ENCODE measurements at regions not wholly inside any gene's neighbourhood (a gene's known extent, or its start where the extent isn't known, plus 50 kb on each side); places are given as distances from the start of the nearest gene placed in this dataset.
"Not testable (repeated sequence)": the region's sequence is repeated elsewhere in the genome, so short reads cannot be mapped to it uniquely, and the experiment has no call there.

DNA sequence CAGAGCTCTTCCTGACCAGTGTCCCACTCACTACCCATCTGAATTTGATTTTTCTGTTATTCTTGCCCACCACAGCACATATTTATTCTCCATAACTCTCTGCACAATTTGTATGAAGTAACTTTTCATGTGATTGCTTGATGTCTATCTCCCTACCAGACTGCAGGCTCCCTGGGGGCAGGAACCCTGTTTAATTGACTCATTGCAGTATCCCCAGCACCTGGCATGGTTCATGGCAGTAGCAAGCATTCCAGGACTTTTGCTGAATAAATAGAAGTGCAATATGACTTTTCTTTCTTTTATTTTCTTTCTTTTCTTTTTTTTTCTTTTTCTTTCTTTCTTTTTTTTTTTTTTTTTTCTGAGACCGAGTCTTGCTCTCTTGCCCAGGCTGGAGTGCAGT lies 88.7 kb upstream of the XPO1 start:
- DNase-seq (ENCODE audit: low spot score), result no peak

DNA sequence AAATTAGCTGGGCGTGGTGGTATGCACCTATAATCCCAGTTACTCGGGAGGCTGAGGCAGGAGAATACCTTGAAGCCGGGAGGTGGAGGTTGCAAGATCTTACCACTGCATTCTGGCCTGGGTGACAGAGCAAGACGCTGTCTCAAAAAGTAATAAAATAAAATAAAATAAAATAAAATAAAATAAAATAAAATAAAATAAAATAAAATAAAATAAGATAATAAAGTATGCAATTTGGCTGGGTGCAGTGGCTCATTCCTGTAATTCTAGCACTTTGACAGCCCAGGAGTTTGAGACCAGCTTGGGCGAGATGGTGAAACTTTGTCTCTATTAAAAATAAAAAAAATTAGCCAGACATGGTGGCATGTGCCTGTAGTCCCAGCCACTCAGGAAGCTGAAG lies 85.6 kb upstream of the XPO1 start:
- no peak for DNase-seq (ENCODE audit: low spot score)

DNA sequence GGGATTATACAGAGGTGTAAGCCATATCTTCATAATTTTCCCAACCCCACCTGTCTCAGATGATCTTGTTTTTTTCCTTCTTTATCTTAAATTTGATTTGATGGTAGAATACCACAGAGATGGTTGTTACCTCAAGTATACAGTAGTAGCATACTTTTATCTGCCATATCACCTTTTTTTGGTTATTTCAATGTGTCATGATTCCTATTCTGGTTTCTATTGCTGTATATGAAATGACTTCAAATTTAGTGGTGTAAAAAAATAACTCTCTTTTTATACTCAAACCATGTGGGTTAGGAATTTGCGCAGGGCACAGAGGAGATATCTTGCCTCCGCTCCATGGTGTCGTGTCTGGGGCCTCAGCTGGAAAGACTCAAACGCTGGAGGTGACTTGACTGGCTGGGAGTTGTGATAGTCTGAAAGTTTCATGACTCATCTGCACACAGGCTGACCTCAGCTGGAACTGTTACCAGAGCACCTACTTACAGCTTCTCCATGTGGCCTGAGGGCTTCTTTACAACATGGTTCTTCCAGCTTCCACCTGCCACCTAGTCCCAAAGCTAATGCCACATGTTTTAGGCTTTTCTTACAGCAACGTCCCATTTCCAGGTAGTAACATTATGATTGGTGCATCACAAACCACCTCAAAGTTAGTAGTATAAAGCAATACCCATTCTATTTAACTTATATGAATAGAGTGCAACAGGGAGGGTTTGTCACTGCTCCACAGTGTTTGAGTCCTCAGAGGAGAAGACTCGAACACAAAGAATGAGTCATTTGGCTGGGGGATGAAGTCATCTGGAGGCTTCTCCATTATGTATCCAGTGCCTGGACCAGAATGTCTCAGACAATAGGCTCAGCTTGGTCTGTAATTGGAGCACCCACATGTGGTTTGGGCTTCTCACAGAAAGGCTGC lies 82.3 kb upstream of the XPO1 start:
- no peak for DNase-seq (ENCODE audit: low spot score)

DNA sequence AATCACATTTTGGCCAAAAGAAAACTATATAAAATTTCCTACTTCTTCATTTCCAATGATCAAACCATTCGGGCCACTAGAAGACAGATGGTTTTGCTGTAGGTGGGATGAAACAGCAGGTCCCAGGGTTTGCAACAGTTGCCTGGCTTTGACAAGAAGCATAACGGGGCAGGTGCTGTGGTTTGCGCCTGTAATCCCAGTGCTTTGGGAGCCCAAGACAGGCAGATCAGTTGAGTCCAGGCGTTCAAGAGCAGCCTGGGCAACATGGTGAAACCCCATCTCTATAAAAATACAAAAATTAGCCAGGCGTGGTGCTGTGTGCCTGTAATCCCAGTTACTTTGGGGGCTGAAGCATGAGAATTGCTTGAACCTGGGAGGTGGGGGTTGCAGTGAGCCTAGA lies 81.4 kb upstream of the XPO1 start:
- no peak for DNase-seq (ENCODE audit: low spot score)

DNA sequence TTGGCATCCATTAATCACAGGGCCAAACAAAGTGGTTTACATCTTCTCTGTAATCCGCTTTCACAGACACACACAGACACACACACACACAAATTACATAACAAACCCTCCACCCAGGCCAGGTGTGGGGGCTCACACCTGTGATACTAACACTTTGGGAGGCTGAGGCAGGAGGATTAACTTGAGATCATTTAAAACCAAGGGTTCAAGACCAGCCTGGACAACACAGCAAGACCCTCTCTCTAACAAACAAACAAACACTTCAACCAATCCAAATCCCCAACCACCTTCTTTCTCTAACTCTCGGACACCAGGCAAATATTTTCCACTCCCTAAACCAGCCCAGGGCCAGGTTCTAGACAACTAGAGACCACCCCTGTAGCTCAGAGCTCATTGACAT lies 79.5 kb upstream of the XPO1 start:
- DNase-seq (ENCODE audit: low spot score), result no peak

DNA sequence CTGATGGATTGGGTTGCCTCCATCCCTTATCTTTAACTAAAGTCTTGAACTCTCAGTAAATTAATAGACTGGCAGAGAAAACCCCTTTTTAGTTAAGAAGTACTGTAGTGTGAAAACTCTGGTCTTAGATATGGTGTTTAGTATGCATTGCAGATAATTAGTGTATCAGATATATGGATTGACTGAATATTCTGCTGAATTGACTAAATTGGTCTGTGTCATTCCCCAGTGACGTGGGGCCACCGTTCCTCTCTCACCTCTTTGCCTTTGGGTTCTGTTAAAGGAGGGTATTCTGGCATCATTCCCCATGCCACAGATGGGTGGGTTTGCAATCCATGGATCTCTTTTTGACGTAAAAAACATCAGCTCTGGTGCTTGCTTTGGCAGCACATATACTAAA lies 67.1 kb upstream of the XPO1 start:
- no peak for DNase-seq (ENCODE audit: low spot score)

DNA sequence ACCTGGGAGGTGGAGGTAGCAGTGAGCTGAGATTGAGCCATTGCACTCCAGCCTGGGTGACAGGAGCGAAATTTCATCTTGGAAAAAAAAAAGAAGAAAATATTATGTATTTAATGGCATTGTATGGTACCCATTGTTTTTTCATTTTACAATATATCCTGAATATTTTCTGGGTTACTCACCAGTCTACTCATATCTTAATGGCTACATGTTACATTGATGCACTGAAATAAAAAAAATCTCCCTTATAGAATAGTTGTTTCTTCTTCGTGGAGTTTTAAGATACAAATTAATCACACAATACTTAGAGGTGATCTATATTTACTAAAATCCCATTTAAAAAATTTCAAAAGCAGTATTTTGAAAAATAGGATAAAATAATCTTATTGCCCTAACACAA lies 66.3 kb upstream of the XPO1 start:
- no peak for DNase-seq (ENCODE audit: low spot score)

DNA sequence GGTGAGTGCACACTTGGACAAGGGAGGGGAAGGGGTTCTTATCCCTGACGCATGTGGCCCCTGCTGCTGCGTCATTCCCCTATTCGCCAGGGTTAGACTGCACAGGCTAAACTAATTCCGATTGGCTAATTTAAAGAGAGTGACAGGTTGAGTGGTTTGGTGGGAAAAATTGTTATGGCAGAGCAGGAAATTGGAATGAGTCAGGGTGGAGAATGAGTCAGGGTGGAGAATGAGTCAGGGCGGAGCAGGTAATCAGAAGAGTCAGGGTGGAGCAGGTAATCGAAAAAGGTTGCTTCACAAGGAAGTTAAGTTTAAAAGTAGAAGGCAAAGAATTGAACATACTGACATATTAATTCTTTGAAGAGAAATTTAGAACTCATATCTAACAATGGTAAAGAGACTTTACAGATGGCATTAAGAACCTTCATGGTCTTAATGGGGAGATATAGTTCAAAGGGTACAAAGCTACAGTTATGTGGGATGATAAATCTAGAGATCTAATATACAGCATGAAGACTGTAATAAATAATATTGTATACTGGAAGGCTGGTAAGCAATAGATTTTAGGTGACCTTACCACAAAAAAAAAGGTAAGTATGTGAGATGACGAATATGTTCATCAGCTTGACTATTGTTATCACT lies 60.5 kb upstream of the XPO1 start:
- not testable (repeated sequence) for DNase-seq (ENCODE audit: low spot score)

DNA sequence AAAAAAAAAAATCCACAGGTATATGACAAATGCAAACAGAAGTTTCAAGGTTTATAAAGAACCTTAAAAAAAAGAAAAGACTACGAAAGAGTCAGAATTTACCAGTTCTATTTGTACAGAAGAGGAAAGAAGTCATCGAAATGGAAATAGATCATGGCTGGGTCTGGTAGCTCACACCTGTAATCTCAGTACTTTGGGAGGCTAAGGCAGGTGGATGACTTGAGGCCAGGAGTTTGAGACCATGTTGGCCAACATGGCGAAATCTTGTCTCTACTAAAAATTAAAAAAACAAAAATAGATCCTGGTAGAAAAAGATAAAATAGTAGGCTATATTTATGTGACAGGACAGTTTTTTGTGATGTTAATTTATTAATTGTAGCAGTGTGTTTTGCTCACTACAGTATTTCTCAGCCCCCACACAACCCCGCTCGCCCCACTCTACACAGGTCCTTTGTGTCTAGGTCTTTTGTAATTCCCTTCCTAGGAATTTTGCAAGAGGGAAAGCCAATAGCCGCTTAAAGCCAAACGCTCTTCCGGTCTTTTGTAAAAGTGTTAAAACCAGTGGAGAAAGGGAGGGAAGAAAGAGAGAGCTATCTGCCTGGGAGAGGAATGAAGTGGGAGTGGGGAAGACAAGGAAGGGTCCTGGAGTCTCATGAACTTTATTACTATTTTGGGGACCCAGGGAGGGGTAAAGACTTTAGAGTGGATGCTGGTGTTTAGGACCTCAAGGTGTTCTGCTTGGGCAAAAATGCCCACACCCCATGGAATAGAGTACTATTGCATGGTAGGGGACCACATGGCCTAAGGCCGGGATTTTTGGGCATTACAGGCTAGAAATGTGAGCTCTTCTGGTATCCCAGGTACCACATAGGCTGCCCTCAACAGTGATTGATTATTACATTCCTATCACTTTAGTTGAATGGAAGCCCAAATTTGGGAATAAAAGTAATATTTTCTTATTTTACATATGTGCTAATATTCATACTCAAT lies 59.4 kb upstream of the XPO1 start:
- no peak for DNase-seq (ENCODE audit: low spot score)

DNA sequence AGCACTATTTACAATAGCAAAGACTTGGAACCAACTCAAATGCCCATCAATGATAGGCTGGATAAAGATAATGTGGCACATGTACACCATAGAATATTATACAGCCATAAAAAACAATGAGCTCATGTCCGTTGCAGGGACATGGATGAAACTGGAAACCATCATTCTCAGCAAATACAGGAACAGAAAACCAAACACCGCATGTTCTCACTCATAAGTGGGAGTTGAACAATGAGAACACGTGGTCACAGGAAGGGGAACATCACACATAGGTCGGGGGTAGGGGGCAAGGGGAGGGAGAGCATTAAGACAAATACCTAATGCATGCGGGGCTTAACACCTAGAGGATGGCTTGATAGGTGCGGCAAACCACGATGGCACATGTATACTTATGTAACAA lies 56.0 kb upstream of the XPO1 start:
- DNase-seq (ENCODE audit: low spot score), result not testable (repeated sequence)

DNA sequence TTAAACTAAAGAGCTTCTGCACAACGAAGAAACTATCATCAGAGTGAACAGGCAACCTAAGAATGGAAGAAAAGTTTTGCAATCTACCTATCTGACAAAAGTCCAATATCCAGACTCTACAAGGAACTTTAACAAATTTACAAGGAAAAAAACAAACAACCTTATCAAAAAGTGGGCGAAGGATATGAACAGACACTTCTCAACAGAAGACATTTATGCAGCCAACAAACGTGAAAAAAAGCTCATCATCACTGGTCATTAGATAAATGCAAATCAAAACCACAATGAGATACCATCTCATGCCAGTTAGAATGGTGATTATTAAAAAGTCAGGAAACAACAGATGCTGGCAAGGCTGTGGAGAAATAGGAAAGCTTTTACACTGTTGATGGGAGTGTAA lies 55.5 kb upstream of the XPO1 start:
- DNase-seq (ENCODE audit: low spot score), result not testable (repeated sequence)

DNA sequence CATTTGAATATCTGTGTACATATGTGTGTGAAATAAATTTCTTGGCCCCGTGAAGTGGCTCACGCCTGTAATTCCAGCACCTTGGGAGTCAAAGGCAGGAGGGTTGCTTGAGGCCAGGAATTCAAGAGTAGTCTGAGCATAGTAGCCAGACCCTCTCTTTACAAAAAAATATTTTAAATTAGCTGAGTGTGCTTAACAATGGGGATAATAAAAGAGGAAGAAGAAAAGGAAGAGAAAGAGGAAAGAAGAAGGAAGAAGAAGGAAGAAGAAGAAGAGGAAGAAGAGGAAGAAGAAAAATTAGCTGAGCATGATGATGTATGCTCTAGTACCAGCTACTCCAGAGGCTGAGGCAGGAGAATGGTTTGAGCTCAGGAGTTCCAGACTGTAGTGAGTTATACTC lies 52.1 kb upstream of the XPO1 start:
- no peak for DNase-seq (ENCODE audit: low spot score)

DNA sequence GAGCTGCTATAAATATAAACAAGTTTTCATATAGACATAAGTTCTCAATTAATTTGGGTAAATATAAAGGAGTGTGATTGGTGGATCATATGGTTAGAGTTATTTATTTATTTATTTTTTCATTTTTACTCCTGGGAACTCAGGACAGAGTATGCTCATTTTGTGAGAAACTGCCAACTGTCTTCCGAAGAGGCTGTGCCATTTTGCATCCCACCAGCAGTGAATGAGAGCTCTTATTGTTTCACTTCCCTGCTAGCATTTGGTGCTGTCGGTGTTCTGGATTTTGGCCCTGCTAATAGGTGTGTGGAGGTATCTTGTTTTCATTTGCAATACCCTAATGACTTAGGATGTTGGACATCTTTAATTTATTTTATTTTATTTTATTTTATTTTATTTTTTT lies 50.4 kb upstream of the XPO1 start:
- DNase-seq (ENCODE audit: low spot score), result no peak
